Motor neuron (in vitro differentiated cells): ENCODE measurements at regions not wholly inside any gene's neighbourhood (a gene's known extent, or its start where the extent isn't known, plus 50 kb on each side); places are given as distances from the start of the nearest gene placed in this dataset.

Experiments used
- ATAC-seq, 8 experiments: fragments of 200-7000 bp; cut with Tn5 transposase; replicated peaks in 6 of 8; 2 replicates each; pipeline ENCODE4 v1.8.0; 2021; ENCODE audit warnings: mild to moderate bottlenecking in 8 of 8, moderate library complexity in 8 of 8
- H3K27ac ChIP-seq, 2 donors: fragments of 250-450 bp; sonication (Bioruptor Pico); 2 replicates each; pipeline ENCODE4 v1.9.0; 2021; ENCODE audit warnings: antibody characterized with exemption in 2 of 2, mild to moderate bottlenecking in 2 of 2, moderate library complexity in 1 of 2
- H3K4me1 ChIP-seq, 2 donors: fragments of 250-450 bp; sonication (Bioruptor Pico); replicated peaks in 1 of 2; 2 replicates each; pipeline ENCODE4 v1.6.1; 2021; ENCODE audit warnings: antibody characterized with exemption in 2 of 2, mild to moderate bottlenecking in 2 of 2, moderate library complexity in 1 of 2
- H3K4me3 ChIP-seq, 5 donors: fragments of 250-450 bp; sonication (Bioruptor Pico); 2 replicates each; pipeline ENCODE4 v1.9.0; 2021; ENCODE audit warnings: antibody characterized with exemption in 5 of 5, mild to moderate bottlenecking in 5 of 5, moderate library complexity in 4 of 5
- WGBS, 10 experiments: fragments of 450-650 bp; shearing (Covaris generic); methylation state at CpG; one replicate each; pipeline ENCODE4 v1.0.0; 2022; 5-methylcytosine and 5-hydroxymethylcytosine counted together
- in situ Hi-C, 9 experiments: fragments of 400-800 bp; cut with MboI; loops; one replicate each; pipeline ENCODE4 v1.15.0; 2021; ENCODE audit warnings: low sequenced_read_pairs in 9 of 9, low pct_unique_long_range_greater_than_20kb in 2 of 9; ENCODE audit not compliant: unreplicated experiment in 9 of 9

DNA sequence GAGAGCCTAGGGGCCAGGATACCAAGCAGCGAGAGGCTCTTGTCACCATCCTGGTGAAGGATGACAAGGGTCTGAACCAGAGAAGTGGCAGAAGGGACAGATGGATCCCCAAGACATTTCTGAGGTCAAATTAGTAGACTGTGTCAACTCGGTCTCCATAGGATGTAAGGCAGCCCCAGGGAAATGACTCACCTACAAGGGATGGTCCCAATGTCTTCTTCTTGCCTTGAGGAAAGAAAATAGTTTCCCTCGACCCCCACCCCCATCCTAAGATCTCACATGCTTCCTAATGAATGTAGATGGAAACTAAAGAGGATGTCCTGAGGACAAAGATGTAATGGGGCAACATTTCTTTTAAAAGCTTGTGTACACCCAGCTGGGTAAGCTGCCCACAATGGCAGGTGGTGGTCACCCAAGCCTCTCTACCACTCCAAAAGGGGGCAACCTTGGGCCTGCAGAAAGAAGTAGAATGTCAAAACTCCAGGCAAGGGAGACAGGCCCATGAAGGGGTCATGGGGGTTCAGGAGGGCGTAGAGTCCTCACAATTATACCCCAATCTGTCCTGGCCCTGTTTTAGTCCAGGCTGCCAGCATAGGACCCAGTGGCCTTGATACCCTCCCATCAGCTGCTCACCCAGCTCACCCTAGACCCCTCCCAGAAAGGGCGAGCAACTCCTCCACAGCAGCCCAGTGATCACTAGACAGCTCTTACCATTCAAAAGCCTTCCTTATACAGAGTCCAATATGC, 187.4 kb downstream of the ACTL7B start:
- no peak for ATAC-seq
- H3K4me1 ChIP-seq, result peaks cover 9 to 13% of the 10 kb centered on the region in 2 donors
- H3K4me3 ChIP-seq, result no peak overlapping the region
- no peak overlapping the region for H3K27ac ChIP-seq
- 17 to 100% (median 69%) methylated on average over 1 to 3 of the region's 5 CpGs; no CpG with 5 or more reads in 2 of the 10 experiments for WGBS, 10 experiments
- in situ Hi-C loops, result no loop called here

DNA sequence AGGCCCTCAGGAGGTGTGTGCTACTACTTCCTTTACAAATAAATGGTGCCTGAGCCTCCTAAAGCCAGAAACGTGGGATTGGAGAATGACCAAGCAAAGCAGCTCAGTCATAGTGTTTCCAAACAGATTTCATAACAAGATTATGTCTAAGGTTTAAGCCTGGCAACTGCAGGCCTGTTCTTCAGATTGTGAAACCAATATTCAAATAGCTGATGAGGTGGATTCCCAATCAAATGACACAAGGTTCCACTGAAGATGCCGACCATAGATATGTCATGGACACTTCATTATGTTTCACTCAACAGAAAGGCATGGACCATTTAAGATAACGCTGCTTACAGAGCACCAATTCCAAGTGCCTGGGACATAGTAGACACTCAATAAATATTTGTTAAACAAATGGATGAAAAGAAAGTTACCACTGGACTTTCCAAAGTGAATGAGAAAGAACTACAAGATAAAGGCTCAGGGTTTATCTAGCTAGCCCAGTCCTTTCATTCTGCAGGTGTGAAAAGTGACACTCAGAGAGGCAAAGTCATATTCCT, 189.5 kb downstream of the ACTL7B start:
- in situ Hi-C loops, result no loop called here
- H3K4me3 ChIP-seq, result no peak overlapping the region
- H3K4me1 ChIP-seq, result peaks cover 9 to 13% of the 10 kb centered on the region in 2 donors
- 0 to 100% (median 67%) methylated on average over 1 to 3 of the region's 3 CpGs; no CpG with 5 or more reads in 3 of the 10 experiments for WGBS, 10 experiments
- no peak overlapping the region for H3K27ac ChIP-seq
- ATAC-seq, result peak in 2 of 8 experiments; percentile 68 to 81

DNA sequence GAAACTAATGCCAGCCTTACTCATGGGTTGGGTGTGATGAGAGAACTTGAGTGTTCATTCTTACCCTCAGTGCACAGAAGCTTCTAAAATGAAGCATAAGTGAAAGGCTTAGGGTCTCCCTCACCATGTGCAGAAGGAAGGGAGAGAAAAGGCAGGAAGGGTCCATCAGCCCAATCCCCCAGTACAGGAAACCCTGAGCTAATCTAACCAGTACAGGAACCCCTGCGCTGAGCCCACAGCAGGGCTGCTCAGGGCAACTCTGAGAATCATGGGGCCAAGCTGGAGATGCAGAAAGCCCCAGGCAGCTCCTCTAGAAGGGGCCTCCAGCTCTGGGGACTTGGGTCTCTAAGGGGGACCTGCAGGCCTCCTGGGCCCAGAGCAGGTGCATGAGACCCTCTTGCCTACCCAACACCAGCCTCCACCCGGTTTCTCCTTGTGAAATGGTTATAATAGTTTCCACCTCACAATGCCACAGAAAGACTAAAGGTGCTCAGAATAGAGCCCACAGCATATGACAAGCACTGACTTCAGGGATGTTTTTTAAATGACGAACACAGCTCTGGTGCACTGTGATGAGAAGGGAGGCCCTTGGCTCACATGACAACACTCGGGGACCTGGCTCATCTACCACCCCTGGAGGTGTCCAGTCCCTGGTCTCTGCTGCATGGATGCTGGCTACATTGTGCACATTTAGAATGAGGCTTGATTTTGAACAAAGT, 190.1 kb downstream of the ACTL7B start:
- no peak for ATAC-seq
- in situ Hi-C loops, result no loop called here
- WGBS, 10 experiments, result 50 to 76% (median 67%) methylated on average over 2 to 4 of the region's 4 CpGs; no CpG with 5 or more reads in 6 of the 10 experiments
- Histone ChIP-seq H3K27ac (no peak overlapping the region), H3K4me3 (no peak overlapping the region), H3K4me1 (peaks cover 9 to 13% of the 10 kb centered on the region in 2 donors)

DNA sequence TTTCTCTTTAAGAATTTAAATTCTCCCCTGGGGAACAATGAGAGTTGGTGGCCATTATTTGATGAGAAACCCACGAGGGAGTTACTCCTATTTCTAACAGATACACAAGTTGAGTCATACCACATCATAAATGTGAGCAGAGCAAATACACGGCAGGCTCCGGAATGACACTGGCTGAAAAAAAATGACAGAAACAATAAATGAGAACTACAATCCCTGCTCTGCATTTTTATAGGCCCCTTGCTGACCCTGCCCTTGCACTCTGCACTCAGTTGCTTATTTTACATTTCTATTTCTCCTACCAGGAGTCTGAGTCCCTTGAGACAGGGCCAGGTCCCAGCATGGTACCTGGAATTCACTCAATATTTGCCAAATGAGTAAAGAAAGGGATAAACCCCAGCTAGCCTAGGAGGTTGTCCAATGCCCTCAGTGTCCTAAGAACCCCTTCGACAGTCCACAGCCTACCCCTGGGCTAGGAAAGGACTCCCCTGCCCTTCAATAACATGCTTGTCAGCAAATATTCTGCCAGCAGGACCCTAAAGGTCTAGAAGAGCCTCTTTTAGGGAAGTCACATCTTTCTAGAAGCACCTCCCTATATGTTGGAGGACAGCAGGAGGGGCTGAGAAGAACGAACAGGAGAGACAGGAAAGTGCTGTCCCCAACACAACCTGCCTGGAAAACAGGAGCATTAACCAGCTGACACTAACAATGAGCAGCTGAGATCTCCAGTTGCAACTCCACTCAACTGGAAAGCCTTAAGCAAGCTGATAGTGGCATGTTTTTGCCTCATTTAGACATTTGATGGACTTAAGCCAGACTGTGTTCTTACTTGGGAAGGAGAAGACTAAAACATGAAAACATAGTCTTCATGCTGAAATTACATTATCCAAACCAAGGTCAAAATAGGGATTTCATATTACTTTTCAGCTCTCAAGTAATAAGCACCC, 191.2 kb downstream of the ACTL7B start:
- Histone ChIP-seq H3K4me3 (no peak overlapping the region), H3K4me1 (peaks cover 9 to 13% of the 10 kb centered on the region in 2 donors), H3K27ac (no peak overlapping the region)
- 17 to 49% (median 32%) methylated on average over 1 to 5 of the region's 5 CpGs for WGBS, 10 experiments
- peak in 7 of 8 experiments; percentile 19 to 96 (median 70) for ATAC-seq
- in situ Hi-C loops, result no loop called here

DNA sequence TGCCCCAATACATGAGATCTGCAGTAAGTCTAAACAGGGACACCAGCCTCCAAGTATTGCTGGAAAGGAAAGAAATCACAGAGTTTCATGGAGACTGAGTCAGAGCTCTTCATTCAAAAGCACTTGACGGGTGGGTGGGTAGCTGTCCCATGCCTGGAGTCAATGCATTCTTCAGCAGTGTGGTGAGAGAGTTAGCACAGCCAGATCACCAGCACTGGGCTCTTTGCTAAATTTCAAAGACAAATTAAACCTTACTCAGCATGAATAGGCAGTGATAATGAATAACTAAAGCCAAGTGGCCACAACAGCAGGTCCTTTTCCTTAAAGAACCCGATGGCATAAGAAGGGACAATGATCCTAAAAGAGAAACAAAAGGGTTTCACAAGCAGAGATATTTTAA, 192.4 kb downstream of the ACTL7B start:
- in situ Hi-C loops, result no loop called here
- ATAC-seq, result no peak
- 0 to 60% (median 23%) methylated on average over 1 to 2 of the region's 2 CpGs; no CpG with 5 or more reads in 2 of the 10 experiments for WGBS, 10 experiments
- Histone ChIP-seq H3K4me1 (peaks cover 9 to 13% of the 10 kb centered on the region in 2 donors), H3K4me3 (no peak overlapping the region), H3K27ac (no peak overlapping the region)

DNA sequence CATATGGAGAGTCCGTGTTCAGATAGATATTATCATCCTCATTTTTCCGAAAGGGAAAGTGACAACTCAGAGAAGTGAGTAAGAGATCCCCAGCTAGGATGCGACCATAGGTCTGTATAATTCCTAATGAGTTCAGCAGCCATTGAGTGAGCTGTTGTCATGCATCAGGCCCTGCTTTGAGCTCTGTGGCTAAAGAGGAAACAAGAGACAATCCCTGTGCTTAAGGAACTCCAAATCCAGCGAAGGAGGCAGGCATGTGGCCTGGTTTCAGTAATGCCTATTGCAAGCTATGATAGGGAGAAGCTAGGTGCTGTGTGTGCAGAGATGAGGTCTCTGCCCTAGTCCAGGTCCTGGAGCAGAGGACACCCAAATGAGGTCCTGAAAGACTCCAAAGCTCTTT, 192.8 kb downstream of the ACTL7B start:
- ATAC-seq, result no peak
- in situ Hi-C loops, result no loop called here
- 40 to 100% (median 69%) methylated on average over 1 to 4 of the region's 4 CpGs; no CpG with 5 or more reads in 1 of the 10 experiments for WGBS, 10 experiments
- Histone ChIP-seq H3K27ac (no peak overlapping the region), H3K4me1 (peaks cover 9 to 13% of the 10 kb centered on the region in 2 donors), H3K4me3 (no peak overlapping the region)

DNA sequence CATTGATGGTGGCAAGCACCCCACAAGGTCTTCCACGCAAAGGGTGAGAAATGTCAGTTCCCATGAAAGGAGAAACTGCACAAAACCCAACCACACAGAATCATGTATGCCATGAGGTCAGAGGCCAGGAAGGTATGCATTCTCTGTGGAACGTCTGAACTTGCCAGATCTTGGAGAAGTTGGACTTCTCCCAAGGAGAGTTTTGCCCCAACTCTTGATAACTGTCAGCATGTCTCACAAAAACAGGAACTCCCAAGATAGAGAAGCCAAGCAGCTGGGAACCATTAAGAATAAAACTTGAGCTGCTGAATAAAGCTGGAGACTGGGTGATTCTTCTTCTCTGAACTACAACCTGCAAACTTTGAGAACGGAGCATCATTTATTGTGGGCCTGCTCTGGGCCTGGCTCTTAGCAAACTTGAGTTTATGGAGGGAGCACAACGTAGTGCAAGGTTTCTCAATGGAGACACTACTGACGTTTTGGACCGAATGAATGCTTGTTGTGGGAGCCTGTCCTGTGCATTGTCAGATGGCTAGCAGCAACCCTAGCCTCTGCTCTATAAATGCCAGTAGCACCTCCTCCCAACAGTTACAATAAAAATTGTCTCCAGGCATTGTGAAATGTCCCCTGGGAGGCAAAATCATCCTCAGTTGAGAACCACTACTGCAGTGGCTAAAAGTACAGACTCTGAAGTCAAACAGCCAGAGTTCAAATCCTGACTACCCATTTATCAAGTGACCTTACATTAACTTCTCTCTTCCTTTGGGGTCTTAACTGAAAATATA, 193.5 kb downstream of the ACTL7B start:
- ATAC-seq, result no peak
- in situ Hi-C loops, result no loop called here
- Histone ChIP-seq H3K4me3 (no peak overlapping the region), H3K27ac (no peak overlapping the region), H3K4me1 (peaks cover 9 to 13% of the 10 kb centered on the region in 2 donors)
- WGBS, 10 experiments, result 0 to 93% (median 61%) methylated on average over 1 to 5 of the region's 6 CpGs; no CpG with 5 or more reads in 3 of the 10 experiments

DNA sequence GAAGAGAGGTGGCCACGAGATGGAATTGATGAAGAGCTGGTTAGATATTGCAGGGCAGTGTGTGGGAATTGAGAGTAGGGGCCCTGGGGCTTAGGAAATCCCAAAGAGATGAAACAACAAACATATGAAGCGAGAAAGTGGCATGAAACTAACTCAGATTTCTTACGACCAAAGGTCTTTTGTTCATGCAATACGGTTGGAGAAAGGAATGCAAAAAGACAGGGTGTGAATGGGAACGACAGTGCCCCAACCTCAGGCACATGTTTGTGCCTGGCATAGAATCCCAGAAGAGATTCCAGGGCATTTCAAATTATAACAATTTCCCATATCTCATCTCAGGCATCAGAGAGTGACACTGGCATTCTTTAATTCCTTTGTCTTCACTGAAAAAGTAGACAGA, 199.2 kb downstream of the ACTL7B start:
- no peak for ATAC-seq
- H3K27ac ChIP-seq, result no peak overlapping the region
- no peak overlapping the region for H3K4me3 ChIP-seq
- H3K4me1 ChIP-seq, result no peaks in the 10 kb centered on the region
- in situ Hi-C loops, result no loop called here
- 23 to 76% (median 60%) methylated on average over 2 to 5 of the region's 5 CpGs for WGBS, 10 experiments

DNA sequence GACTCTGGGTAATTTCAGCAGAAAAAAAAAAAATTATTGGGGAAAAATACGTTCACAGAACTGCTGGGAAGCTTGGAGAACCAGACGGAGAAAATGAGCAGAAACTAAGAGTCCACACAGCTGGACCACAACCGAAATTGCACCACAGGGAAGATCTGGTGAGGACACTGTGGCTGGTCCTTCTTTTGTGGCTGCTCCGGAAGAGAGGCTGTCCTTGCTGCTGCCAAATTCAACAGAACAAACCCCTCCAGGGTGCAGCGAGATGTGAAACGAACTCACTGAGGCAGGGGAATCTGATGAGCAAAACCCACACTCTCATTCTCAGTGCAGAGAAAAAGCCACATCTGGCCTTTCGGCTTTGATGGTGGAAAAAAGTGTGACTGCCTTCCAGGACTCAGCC, 200.0 kb downstream of the ACTL7B start:
- in situ Hi-C loops, result no loop called here
- no peak overlapping the region for H3K27ac ChIP-seq
- H3K4me1 ChIP-seq, result no peaks in the 10 kb centered on the region
- H3K4me3 ChIP-seq, result no peak overlapping the region
- no peak for ATAC-seq
- WGBS, 10 experiments, result 0 to 87% (median 46%) methylated on average over 1 to 5 of the region's 7 CpGs; no CpG with 5 or more reads in 2 of the 10 experiments

DNA sequence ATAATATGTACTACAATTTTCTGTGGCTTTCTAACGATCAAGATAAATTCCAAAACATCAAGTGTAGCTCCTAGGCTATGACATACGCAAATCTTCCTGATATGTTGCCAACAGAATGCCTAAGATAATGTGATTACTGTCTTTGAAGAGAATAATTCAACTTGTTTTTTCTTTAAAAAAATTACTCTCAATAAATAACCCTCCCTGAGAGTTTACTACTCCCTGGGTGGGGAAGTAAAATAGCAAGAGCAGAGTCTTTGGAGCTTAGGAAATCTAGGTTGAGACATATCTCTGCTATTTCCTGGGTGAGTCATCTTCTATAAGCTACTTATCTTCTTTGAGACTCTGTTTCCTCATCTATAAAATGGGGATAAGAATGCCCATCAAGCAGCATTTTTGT, 201.2 kb downstream of the ACTL7B start:
- no peak overlapping the region for H3K4me3 ChIP-seq
- in situ Hi-C loops, result no loop called here
- WGBS, 10 experiments, result 23 to 100% (median 80%) methylated on average over 1 to 2 of the region's 2 CpGs; no CpG with 5 or more reads in 1 of the 10 experiments
- H3K4me1 ChIP-seq, result no peaks in the 10 kb centered on the region
- no peak for ATAC-seq
- H3K27ac ChIP-seq, result no peak overlapping the region

DNA sequence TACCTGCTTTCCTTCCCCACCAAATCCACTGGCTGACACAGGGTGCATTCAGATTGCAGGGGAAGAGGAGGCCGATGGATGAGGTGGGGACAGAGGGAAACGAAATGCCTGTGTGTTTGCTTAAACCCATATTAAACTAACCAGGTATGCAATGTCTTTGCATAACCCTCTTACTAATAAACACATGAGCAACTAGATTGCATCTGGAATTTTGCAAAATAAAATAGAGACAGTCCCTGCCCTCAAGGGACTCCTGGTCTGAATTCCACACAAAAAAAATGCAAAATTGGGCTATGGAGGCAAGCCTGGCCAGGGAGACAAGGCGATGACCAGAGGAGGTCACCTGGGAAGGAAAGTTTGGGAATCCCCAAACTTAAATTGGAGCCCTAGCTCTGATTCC, 202.9 kb downstream of the ACTL7B start:
- ATAC-seq, result peak in 1 of 8 experiments; percentile 29
- H3K4me1 ChIP-seq, result no peaks in the 10 kb centered on the region
- 0 to 100% (median 71%) methylated on average over 1 to 3 of the region's 3 CpGs; no CpG with 5 or more reads in 2 of the 10 experiments for WGBS, 10 experiments
- H3K4me3 ChIP-seq, result no peak overlapping the region
- no peak overlapping the region for H3K27ac ChIP-seq
- in situ Hi-C loops, result no loop called here

DNA sequence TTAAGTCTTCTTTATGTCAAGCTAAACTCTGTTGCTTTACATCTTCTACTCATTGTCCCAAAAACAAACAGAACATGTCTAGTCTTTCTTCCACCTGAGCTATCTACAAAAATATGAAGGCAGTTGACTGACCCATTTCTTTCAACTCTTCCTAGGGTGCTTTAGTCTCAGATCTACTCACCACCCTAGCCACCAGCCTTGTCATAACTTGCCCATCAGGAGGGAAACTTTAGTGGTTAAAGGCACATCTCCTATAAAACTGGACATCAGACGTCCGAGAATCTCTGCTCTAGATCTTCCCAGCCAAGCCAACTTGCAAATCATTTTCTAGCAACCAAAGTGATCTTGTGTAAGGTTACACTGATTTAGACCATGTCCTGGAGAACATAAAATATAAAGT, 205.0 kb downstream of the ACTL7B start:
- ATAC-seq, result no peak
- no peaks in the 10 kb centered on the region for H3K4me1 ChIP-seq
- H3K27ac ChIP-seq, result no peak overlapping the region
- 33 to 88% (median 83%) methylated on average over 1 to 2 of the region's 2 CpGs; no CpG with 5 or more reads in 3 of the 10 experiments for WGBS, 10 experiments
- in situ Hi-C loops, result no loop called here
- no peak overlapping the region for H3K4me3 ChIP-seq
